H1 (cell line): ENCODE measurements at regions not wholly inside any gene's neighbourhood (a gene's known extent, or its start where the extent isn't known, plus 50 kb on each side); places are given as distances from the start of the nearest gene placed in this dataset.

ENCODE experiments used
- CTCF ChIA-PET: fragments of 300-600 bp; sonication (Branson Sonifier 250); formaldehyde crosslinking; loops from one replicate; lab custom pipeline; 2021; ENCODE audit not compliant: partially characterized antibody; lab: Charles Lee
- POLR2A ChIA-PET: fragments of 300-600 bp; sonication (Branson Sonifier 250); formaldehyde crosslinking; loops from one replicate; lab custom pipeline; 2021; ENCODE audit warnings: inconsistent platforms; ENCODE audit not compliant: partially characterized antibody; lab: Charles Lee
- DNase-seq, 2 experiments: peaks; one replicate each; pipeline versions ENCODE4 v3.0.0 to v3.0.0-alpha.2; 2010 to 2022; ENCODE audit warnings: low spot score in 2 of 2, low read depth in 1 of 2, mixed read lengths in 1 of 2
- FAIRE-seq: peaks from 2 replicates; lab custom pipeline; 2011; peaks lifted over from hg19 to GRCh38; lab: Jason Lieb, UNC
- H2AFZ ChIP-seq: 2 replicates; pipeline ENCODE4 v1.8.1; 2012; ENCODE audit warnings: low read length, inconsistent platforms
- H2AK5ac ChIP-seq: 2 replicates; pipeline ENCODE4 v1.6.1; 2013; ENCODE audit warnings: low read depth, low read length
- H2BK120ac ChIP-seq: replicated peaks from 2 replicates; pipeline ENCODE3; 2013; ENCODE audit warnings: low read depth, low read length, inconsistent platforms
- H2BK12ac ChIP-seq: 2 replicates; pipeline ENCODE4 v1.6.1; 2013; ENCODE audit warnings: low read depth, low read length
- H2BK15ac ChIP-seq: 2 replicates; pipeline ENCODE4 v1.6.1; 2013; ENCODE audit warnings: low read length
- H2BK20ac ChIP-seq: 2 replicates; pipeline ENCODE4 v1.6.1; 2013; ENCODE audit warnings: low read length
- H2BK5ac ChIP-seq: 2 replicates; pipeline ENCODE4 v1.6.1; 2013; ENCODE audit warnings: low read depth, low read length
- H3K14ac ChIP-seq: 2 replicates; pipeline ENCODE4 v1.6.1; 2013; ENCODE audit warnings: inconsistent platforms; ENCODE audit not compliant: insufficient read length
- H3K18ac ChIP-seq: 2 replicates; pipeline ENCODE4 v1.6.1; 2013; ENCODE audit warnings: low read length; ENCODE audit errors: extremely low read depth
- H3K23ac ChIP-seq: 2 replicates; pipeline ENCODE4 v1.6.1; 2013; ENCODE audit warnings: inconsistent platforms; ENCODE audit not compliant: insufficient read length
- H3K23me2 ChIP-seq: 2 replicates; pipeline ENCODE4 v1.6.1; 2013; ENCODE audit warnings: low read depth, low read length
- H3K27ac ChIP-seq: 2 replicates; pipeline ENCODE4 v1.6.1; 2011; ENCODE audit warnings: low read depth, low read length, inconsistent platforms
- H3K27me3 ChIP-seq, 4 experiments: replicated peaks in 1 of 4; 1 replicate in 1 of 4; 2 replicates in 3 of 4; pipeline versions ENCODE4 v1.6.1 to v1.8.1; 2011 to 2013; ENCODE audit warnings: low read length in 3 of 4, mild to moderate bottlenecking in 3 of 4, inconsistent platforms in 2 of 4, mixed read lengths in 2 of 4, moderate library complexity in 1 of 4; ENCODE audit not compliant: control insufficient read depth in 3 of 4, insufficient read depth in 3 of 4; ENCODE audit errors: extremely low read depth in 1 of 4
- H3K36me3 ChIP-seq, 4 experiments: 2 replicates each; pipeline versions ENCODE4 v1.6.1 to v1.8.1; 2011 to 2013; ENCODE audit warnings: mild to moderate bottlenecking in 4 of 4, low read length in 3 of 4, moderate library complexity in 2 of 4, control low read depth in 1 of 4, inconsistent platforms in 1 of 4; ENCODE audit not compliant: insufficient read depth in 4 of 4, control insufficient read depth in 2 of 4
- H3K4ac ChIP-seq: replicated peaks from 2 replicates; pipeline ENCODE3; 2013; ENCODE audit warnings: low read length, low read depth, mixed read lengths, inconsistent platforms; ENCODE audit not compliant: insufficient read length
- H3K4me1 ChIP-seq, 4 experiments: replicated peaks in 1 of 4; 1 replicate in 1 of 4; 2 replicates in 3 of 4; pipeline versions ENCODE4 v1.6.1 to v1.8.1; 2011 to 2013; ENCODE audit warnings: low read length in 3 of 4, inconsistent platforms in 2 of 4, mixed read lengths in 1 of 4; ENCODE audit not compliant: insufficient read depth in 4 of 4, control insufficient read depth in 3 of 4
- H3K4me2 ChIP-seq, 2 experiments: 2 replicates each; pipeline versions ENCODE4 v1.6.1 to v1.8.1; 2011 to 2013; ENCODE audit warnings: low read depth in 2 of 2, low read length in 2 of 2, control low read depth in 1 of 2, inconsistent platforms in 1 of 2, mild to moderate bottlenecking in 1 of 2; ENCODE audit not compliant: insufficient read depth in 1 of 2
- H3K4me3 ChIP-seq, 4 experiments: fragments of 200-600, 300-600 bp in 1 of 4; sonication (generic), shearing (Covaris generic), sonication (Bioruptor Twin) in 1 of 4; 2 replicates each; pipeline versions ENCODE4 v1.5.1 to v1.8.1; 2011 to 2016; ENCODE audit warnings: low read length in 4 of 4, low read depth in 3 of 4, control low read depth in 2 of 4, inconsistent platforms in 2 of 4, mild to moderate bottlenecking in 2 of 4, mixed read lengths in 1 of 4, moderate library complexity in 1 of 4; ENCODE audit not compliant: insufficient read depth in 2 of 4; ENCODE audit errors: extremely low read depth in 1 of 4
- H3K56ac ChIP-seq: replicated peaks from 2 replicates; pipeline ENCODE3; 2013; ENCODE audit warnings: low read depth, mild to moderate bottlenecking, mixed read lengths, low read length, inconsistent platforms; ENCODE audit not compliant: insufficient read length
- H3K79me1 ChIP-seq: 2 replicates; pipeline ENCODE4 v1.6.1; 2013; ENCODE audit warnings: low read depth, low read length, control low read depth
- H3K79me2 ChIP-seq, 2 experiments: 2 replicates each; pipeline versions ENCODE4 v1.6.1 to v1.8.1; 2012 to 2013; ENCODE audit warnings: low read length in 2 of 2, mild to moderate bottlenecking in 2 of 2, inconsistent platforms in 1 of 2; ENCODE audit not compliant: insufficient read depth in 2 of 2, control insufficient read depth in 1 of 2
- H3K9ac ChIP-seq, 4 experiments: replicated peaks in 1 of 4; 1 replicate in 1 of 4; 2 replicates in 3 of 4; pipeline versions ENCODE4 v1.6.1 to v1.8.1; 2011 to 2013; ENCODE audit warnings: low read depth in 3 of 4, low read length in 3 of 4, control low read depth in 2 of 4, mild to moderate bottlenecking in 2 of 4, moderate library complexity in 2 of 4, inconsistent platforms in 1 of 4; ENCODE audit errors: extremely low read depth in 1 of 4
- H3K9me3 ChIP-seq, 2 experiments: 2 replicates each; pipeline versions ENCODE4 v1.6.1 to v1.8.1; 2012 to 2013; ENCODE audit warnings: mild to moderate bottlenecking in 2 of 2, moderate library complexity in 2 of 2, control low read depth in 1 of 2, inconsistent platforms in 1 of 2, low read depth in 1 of 2, low read length in 1 of 2, mixed read lengths in 1 of 2; ENCODE audit not compliant: insufficient read depth in 2 of 2
- H4K20me1 ChIP-seq, 2 experiments: replicated peaks in 1 of 2; 2 replicates each; pipeline versions ENCODE3 to v1.8.1; 2011 to 2013; ENCODE audit warnings: inconsistent platforms in 2 of 2, low read length in 2 of 2, mild to moderate bottlenecking in 1 of 2; ENCODE audit not compliant: insufficient read depth in 2 of 2, control insufficient read depth in 1 of 2
- H4K5ac ChIP-seq: 2 replicates; pipeline ENCODE4 v1.6.1; 2013; ENCODE audit warnings: low read length, low read depth, mixed read lengths, inconsistent platforms; ENCODE audit not compliant: insufficient read length
- H4K8ac ChIP-seq: 2 replicates; pipeline ENCODE4 v1.8.0; 2013; ENCODE audit warnings: mild to moderate bottlenecking, moderate library complexity, low read length, inconsistent platforms; ENCODE audit not compliant: insufficient read depth; ENCODE audit errors: extremely low read depth
- H4K91ac ChIP-seq: replicated peaks from 2 replicates; pipeline ENCODE3; 2013; ENCODE audit warnings: low read length, mixed read lengths, inconsistent platforms; ENCODE audit not compliant: insufficient read length
- CREB1 ChIP-seq: IDR thresholded peaks from 2 replicates; pipeline ENCODE4 v1.6.1; 2012; ENCODE audit warnings: inconsistent platforms
- CTBP2 ChIP-seq: IDR thresholded peaks from 2 replicates; pipeline ENCODE4 v1.7.0; 2011; ENCODE audit warnings: borderline replicate concordance, mild to moderate bottlenecking, moderate library complexity, mixed read lengths, low read length; ENCODE audit not compliant: insufficient read depth, insufficient read length
- EP300 ChIP-seq, 2 experiments: IDR thresholded peaks; 1 replicate in 1 of 2; 2 replicates in 1 of 2; pipeline ENCODE4 v1.6.1; 2011 to 2012; ENCODE audit warnings: low read depth in 2 of 2, low read length in 2 of 2, mild to moderate bottlenecking in 2 of 2, borderline replicate concordance in 1 of 2, inconsistent platforms in 1 of 2, moderate library complexity in 1 of 2
- FOSL1 ChIP-seq: IDR thresholded peaks from 2 replicates; pipeline ENCODE4 v1.6.1; 2011; ENCODE audit warnings: mild to moderate bottlenecking, low read depth, low read length, moderate library complexity; ENCODE audit not compliant: insufficient read depth
- HDAC6 ChIP-seq: IDR thresholded peaks from one replicate; pipeline ENCODE4 v1.7.1; 2012; ENCODE audit warnings: low read depth, mild to moderate bottlenecking, inconsistent platforms, low read length, moderate library complexity
- KDM4A ChIP-seq: IDR thresholded peaks from one replicate; pipeline ENCODE4 v1.7.1; 2012; ENCODE audit warnings: low read depth, mild to moderate bottlenecking, moderate library complexity, low read length, inconsistent platforms; ENCODE audit not compliant: severe bottlenecking
- PHF8 ChIP-seq: fragments of 200-600 bp; sonication (generic); conservative IDR thresholded peaks from 2 replicates; pipeline ENCODE4 v1.7.1; 2012; ENCODE audit warnings: low read depth, mild to moderate bottlenecking, inconsistent platforms, low read length, moderate library complexity
- RBBP5 ChIP-seq: IDR thresholded peaks from 2 replicates; pipeline ENCODE4 v1.7.1; 2012; ENCODE audit warnings: low read depth, mild to moderate bottlenecking, inconsistent platforms, low read length, moderate library complexity, borderline replicate concordance
- SIX5 ChIP-seq: IDR thresholded peaks from 2 replicates; pipeline ENCODE4 v1.6.1; 2011; ENCODE audit warnings: mild to moderate bottlenecking, low read depth, low read length
- SP2 ChIP-seq: IDR thresholded peaks from 2 replicates; pipeline ENCODE4 v1.6.1; 2012; ENCODE audit warnings: mild to moderate bottlenecking, low read length, inconsistent platforms
- SUZ12 ChIP-seq: fragments of 200-600 bp; sonication (generic); IDR thresholded peaks from 2 replicates; pipeline ENCODE4 v1.6.1; 2012; ENCODE audit warnings: mild to moderate bottlenecking, inconsistent platforms, low read length, moderate library complexity, mixed read lengths
- TAF7 ChIP-seq: optimal IDR thresholded peaks from 2 replicates; pipeline ENCODE3; 2011; ENCODE audit warnings: low read depth, mild to moderate bottlenecking, inconsistent platforms, low read length, moderate library complexity, borderline replicate concordance
- TEAD4 ChIP-seq: IDR thresholded peaks from 2 replicates; pipeline ENCODE4 v1.6.1; 2012; ENCODE audit warnings: low read depth, low read length, inconsistent platforms, mixed read lengths
- USF2 ChIP-seq: IDR thresholded peaks from 2 replicates; pipeline ENCODE4 v1.6.1; 2011; ENCODE audit warnings: low read length, improper control_type of control experiment
- WGBS, 2 experiments: shearing (Covaris generic) in 1 of 2; methylation state at CpG; one replicate each; pipeline versions ENCODE4 v1.1.6 to v1.1.7; 2013 to 2015; ENCODE audit warnings: low lambda C conversion rate in 2 of 2, mixed read lengths in 2 of 2, inconsistent platforms in 1 of 2, low coverage in 1 of 2, missing lambda C conversion rate in 1 of 2; ENCODE audit not compliant: insufficient replicate concordance in 2 of 2, insufficient coverage in 1 of 2, insufficient read length in 1 of 2; ENCODE audit errors: extremely low coverage in 1 of 2, missing lambda C conversion rate in 1 of 2; 5-methylcytosine and 5-hydroxymethylcytosine counted together

GRCh38 chr1:226466296-226466695 is 58.4 kb upstream of the PARP1 start:
- Histone ChIP-seq H3K27me3 (no peaks in the 10 kb centered on the region), H3K4me2 (no peak overlapping the region), H3K79me2 (no peaks in the 10 kb centered on the region), H3K4ac (no peak overlapping the region), H2AK5ac (no peak overlapping the region), H3K27ac (no peak overlapping the region), H3K56ac (no peak overlapping the region), H2AFZ (no peak overlapping the region), H2BK15ac (no peak overlapping the region), H3K14ac (no peak overlapping the region), H3K23ac (no peak overlapping the region), H4K5ac (no peak overlapping the region), H4K91ac (no peak overlapping the region), H2BK5ac (no peak overlapping the region), H3K4me1 (no peaks in the 10 kb centered on the region), H3K18ac (no peak overlapping the region), H3K9me3 (peaks cover 13 to 20% of the 10 kb centered on the region in 2 experiments), H3K36me3 (no peaks in the 10 kb centered on the region), H2BK120ac (no peak overlapping the region), H3K9ac (no peak overlapping the region), H2BK12ac (no peak overlapping the region), H3K4me3 (no peak overlapping the region), H4K8ac (no peak overlapping the region), H3K23me2 (peaks cover 2% of the 10 kb centered on the region; the same call in 1 of the 2 replicates), H4K20me1 (no peaks in the 10 kb centered on the region), H2BK20ac (no peak overlapping the region), H3K79me1 (no peaks in the 10 kb centered on the region)
- FAIRE-seq (no peak), DNase-seq (no peak)
- CTCF ChIA-PET, result interaction anchor here (3.9 kb wide), 1 partner anchor 9 kb away, joined by 31 read pairs; no protein-coding TSS in a partner anchor
- POLR2A ChIA-PET, result no interaction called here
- WGBS, 2 experiments, result 86% methylated on average over 5 of the region's 5 CpGs; no CpG with 5 or more reads in 1 of the 2 experiments
- TF ChIP-seq USF2 (no peak), EP300 (IDR thresholded peaks at IDR 0.05; ENCODE audit: borderline replicate concordance in 1 of 2, low read depth in 2 of 2, low read length in 2 of 2) (no peak), TEAD4 (no peak), RBBP5 (no peak), CTBP2 (no peak), SIX5 (no peak), PHF8 (no peak), FOSL1 (no peak), TAF7 (no peak), SP2 (no peak), SUZ12 (no peak), CREB1 (no peak), HDAC6 (no peak), KDM4A (no peak)
